ENCODE measurements at regions not wholly inside any gene's neighbourhood (a gene's known extent, or its start where the extent isn't known, plus 50 kb on each side); places are given as distances from the start of the nearest gene placed in this dataset.
A peak's percentile ranks its signal among the peaks of the same experiment; 100 is the strongest.

GRCh38 chr3:88408935-88409334, 259.2 kb downstream of the C3orf38 start:
- Histone ChIP-seq H3K4me3 (replicated peaks in 1 of 4; ENCODE audit: control extremely low read depth in 1 of 4, insufficient read depth in 1 of 4, low read depth in 3 of 4, low read length in 4 of 4) (no peak overlapping the region), H3K9ac (ENCODE audit: insufficient read depth, low read length) (no peak overlapping the region), H4K20me1 (ENCODE audit: control insufficient read depth, extremely low read depth, insufficient read depth, low read length) (no peaks in the 10 kb centered on the region), H3K27ac (ENCODE audit: insufficient read depth, low read length) (no peak overlapping the region), H3K9me3 (ENCODE audit: control insufficient read depth, insufficient read depth, low read depth, low read length) (no peaks in the 10 kb centered on the region), H3K4me2 (ENCODE audit: extremely low read depth, insufficient read depth, low read length) (no peak overlapping the region), H3K79me2 (ENCODE audit: control insufficient read depth, insufficient read depth, low read length) (no peaks in the 10 kb centered on the region), H3K36me3 (ENCODE audit: control insufficient read depth, insufficient read depth, low read length) (no peaks in the 10 kb centered on the region), H2AFZ (ENCODE audit: low read length) (no peak overlapping the region), H3K27me3 (ENCODE audit: control insufficient read depth, insufficient read depth, low read length) (no peaks in the 10 kb centered on the region), H3K4me1 (ENCODE audit: control insufficient read depth, extremely low read depth, insufficient read depth, low read length) (no peaks in the 10 kb centered on the region)
- no peak for TF ChIP-seq EZH2 (IDR thresholded peaks at IDR 0.05; ENCODE audit: low read length, missing control alignments)
- TF ChIP-seq CTCF (conservative IDR thresholded peaks at IDR 0.05 in 1 of 2, IDR thresholded peaks at IDR 0.05 in 1 of 2; ENCODE audit: low read depth in 1 of 2, low read length in 2 of 2), result no peak
- no peak for DNase-seq (ENCODE audit: low read depth in 2 of 2)

- H3K79me2 ChIP-seq (ENCODE audit: control insufficient read depth, insufficient read depth, low read length), result no peaks in the 10 kb centered on the region
- peak in 1 of 2 donors; percentile 42 for DNase-seq (ENCODE audit: low read depth in 2 of 2)
- H3K4me1 ChIP-seq (ENCODE audit: control insufficient read depth, extremely low read depth, insufficient read depth, low read length), result no peaks in the 10 kb centered on the region
- TF ChIP-seq CTCF (conservative IDR thresholded peaks at IDR 0.05 in 1 of 2, IDR thresholded peaks at IDR 0.05 in 1 of 2; ENCODE audit: low read depth in 1 of 2, low read length in 2 of 2) (no peak), EZH2 (IDR thresholded peaks at IDR 0.05; ENCODE audit: low read length, missing control alignments) (no peak)
- H3K27ac ChIP-seq (ENCODE audit: insufficient read depth, low read length), result no peak overlapping the region
- H2AFZ ChIP-seq (ENCODE audit: low read length), result no peak overlapping the region
- H3K27me3 ChIP-seq (ENCODE audit: control insufficient read depth, insufficient read depth, low read length), result no peaks in the 10 kb centered on the region
- no peaks in the 10 kb centered on the region for H3K9me3 ChIP-seq (ENCODE audit: control insufficient read depth, insufficient read depth, low read depth, low read length)
- no peaks in the 10 kb centered on the region for H3K36me3 ChIP-seq (ENCODE audit: control insufficient read depth, insufficient read depth, low read length)
- H3K9ac ChIP-seq (ENCODE audit: insufficient read depth, low read length), result no peak overlapping the region
- no peak overlapping the region for H3K4me2 ChIP-seq (ENCODE audit: extremely low read depth, insufficient read depth, low read length)
- no peaks in the 10 kb centered on the region for H4K20me1 ChIP-seq (ENCODE audit: control insufficient read depth, extremely low read depth, insufficient read depth, low read length)
- H3K4me3 ChIP-seq (replicated peaks in 1 of 4; ENCODE audit: control extremely low read depth in 1 of 4, insufficient read depth in 1 of 4, low read depth in 3 of 4, low read length in 4 of 4), result no peak overlapping the region
Observed at GRCh38 chr3:88410259-88410658, 260.5 kb downstream of the C3orf38 start.

- Histone ChIP-seq H3K79me2 (ENCODE audit: control insufficient read depth, insufficient read depth, low read length) (no peaks in the 10 kb centered on the region), H3K27ac (ENCODE audit: insufficient read depth, low read length) (no peak overlapping the region), H3K9me3 (ENCODE audit: control insufficient read depth, insufficient read depth, low read depth, low read length) (no peaks in the 10 kb centered on the region), H3K4me3 (replicated peaks in 1 of 4; ENCODE audit: control extremely low read depth in 1 of 4, insufficient read depth in 1 of 4, low read depth in 3 of 4, low read length in 4 of 4) (no peak overlapping the region), H4K20me1 (ENCODE audit: control insufficient read depth, extremely low read depth, insufficient read depth, low read length) (no peaks in the 10 kb centered on the region), H3K4me1 (ENCODE audit: control insufficient read depth, extremely low read depth, insufficient read depth, low read length) (no peaks in the 10 kb centered on the region), H3K9ac (ENCODE audit: insufficient read depth, low read length) (no peak overlapping the region), H3K4me2 (ENCODE audit: extremely low read depth, insufficient read depth, low read length) (no peak overlapping the region), H2AFZ (ENCODE audit: low read length) (no peak overlapping the region), H3K27me3 (ENCODE audit: control insufficient read depth, insufficient read depth, low read length) (no peaks in the 10 kb centered on the region), H3K36me3 (ENCODE audit: control insufficient read depth, insufficient read depth, low read length) (no peaks in the 10 kb centered on the region)
- TF ChIP-seq CTCF (conservative IDR thresholded peaks at IDR 0.05 in 1 of 2, IDR thresholded peaks at IDR 0.05 in 1 of 2; ENCODE audit: low read depth in 1 of 2, low read length in 2 of 2) (no peak), EZH2 (IDR thresholded peaks at IDR 0.05; ENCODE audit: low read length, missing control alignments) (no peak)
- peak in 1 of 2 donors; percentile 30 for DNase-seq (ENCODE audit: low read depth in 2 of 2)
Observed at GRCh38 chr3:88412346-88412745, 262.6 kb downstream of the C3orf38 start.
